Mammary epithelial cell (primary cell): ENCODE measurements at regions not wholly inside any gene's neighbourhood (a gene's known extent, or its start where the extent isn't known, plus 50 kb on each side); places are given as distances from the start of the nearest gene placed in this dataset.

Experiments
- CTCF ChIP-seq, 2 donors: IDR thresholded peaks in 1 of 2; conservative IDR thresholded peaks in 1 of 2; 2 replicates each; pipeline ENCODE4 v1.5.1; 2011 to 2012; ENCODE audit warnings: inconsistent platforms in 2 of 2, low read length in 2 of 2, mild to moderate bottlenecking in 2 of 2, control low read depth in 1 of 2, low read depth in 1 of 2; ENCODE audit not compliant: insufficient read depth in 1 of 2; ENCODE audit errors: extremely low read depth in 1 of 2
- EZH2 ChIP-seq: IDR thresholded peaks from 2 replicates; pipeline ENCODE4 v1.6.1; 2012; ENCODE audit warnings: low read length, inconsistent platforms, borderline replicate concordance

- TF ChIP-seq CTCF (conservative IDR thresholded peaks at IDR 0.05 in 1 of 2, IDR thresholded peaks at IDR 0.05 in 1 of 2; ENCODE audit: extremely low read depth in 1 of 2, insufficient read depth in 1 of 2, low read depth in 1 of 2, low read length in 2 of 2) = no peak
- no peak for TF ChIP-seq EZH2
These were observed 295.2 kb downstream of the TCF7L2 start for GRCh38 chr10:113245286-113245685.
